ENCODE measurements at regions not wholly inside any gene's neighbourhood (a gene's known extent, or its start where the extent isn't known, plus 50 kb on each side); places are given as distances from the start of the nearest gene placed in this dataset.
"Not testable (repeated sequence)": the region's sequence is repeated elsewhere in the genome, so short reads cannot be mapped to it uniquely, and the experiment has no call there.

- not testable (repeated sequence) for TF ChIP-seq CTCF (IDR thresholded peaks at IDR 0.05; ENCODE audit: low read length); EZH2 (IDR thresholded peaks at IDR 0.05; ENCODE audit: borderline replicate concordance, low read length)
These were observed 74.2 kb upstream of the GRPR start for GRCh38 chrX:16049126-16049525.
